Retinal pigment epithelial cell (primary cell): ENCODE measurements at regions not wholly inside any gene's neighbourhood (a gene's known extent, or its start where the extent isn't known, plus 50 kb on each side); places are given as distances from the start of the nearest gene placed in this dataset.
"Not testable (repeated sequence)": the region's sequence is repeated elsewhere in the genome, so short reads cannot be mapped to it uniquely, and the experiment has no call there.

ENCODE experiments used
- DNase-seq: peaks from one replicate; pipeline ENCODE4 v3.0.0-alpha.2; 2010; ENCODE audit warnings: low read depth
- H3K4me3 ChIP-seq: 2 replicates; pipeline ENCODE4 v1.5.1; 2011; ENCODE audit warnings: mild to moderate bottlenecking, low read length, control low read depth, moderate library complexity
- TF ChIP-seq, protein P1 (sequence below): conservative IDR thresholded peaks from 2 replicates; pipeline ENCODE4 v1.5.1; 2011; ENCODE audit warnings: low read depth, low read length, control low read depth, inconsistent platforms

DNA sequence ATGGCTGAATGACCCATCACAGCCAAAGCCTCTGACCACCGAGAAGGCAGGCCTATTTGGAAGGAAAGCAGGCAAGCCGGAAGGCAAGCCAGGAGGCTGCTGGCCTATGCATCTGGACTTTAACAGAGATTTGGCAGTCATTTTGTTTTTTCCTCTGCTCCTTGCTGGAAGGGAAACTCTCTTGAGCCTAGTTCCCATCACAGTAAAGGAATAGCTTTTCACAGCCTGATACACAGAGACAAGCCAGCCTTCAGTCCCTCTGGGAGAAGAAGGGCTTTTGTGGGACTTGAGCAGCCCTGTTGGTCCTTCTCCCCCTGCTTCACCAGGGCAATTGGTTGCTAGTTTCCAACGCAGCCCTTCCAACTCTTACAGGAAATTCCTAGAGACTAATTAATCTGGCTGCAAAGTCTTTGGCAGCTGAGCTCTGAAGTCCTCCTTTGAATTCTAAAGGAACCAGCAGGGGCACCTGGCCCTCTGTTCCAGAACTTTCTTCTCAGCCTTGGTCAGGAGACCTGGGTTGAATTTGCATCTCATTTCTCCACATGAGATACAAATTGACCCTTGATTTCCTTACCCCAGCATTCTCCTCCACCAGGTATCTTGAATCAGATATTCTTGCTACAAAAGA, 157.3 kb upstream of the EPB41L4A start:
- H3K4me3 ChIP-seq = no peak overlapping the region
- TF ChIP-seq, protein P1, sequence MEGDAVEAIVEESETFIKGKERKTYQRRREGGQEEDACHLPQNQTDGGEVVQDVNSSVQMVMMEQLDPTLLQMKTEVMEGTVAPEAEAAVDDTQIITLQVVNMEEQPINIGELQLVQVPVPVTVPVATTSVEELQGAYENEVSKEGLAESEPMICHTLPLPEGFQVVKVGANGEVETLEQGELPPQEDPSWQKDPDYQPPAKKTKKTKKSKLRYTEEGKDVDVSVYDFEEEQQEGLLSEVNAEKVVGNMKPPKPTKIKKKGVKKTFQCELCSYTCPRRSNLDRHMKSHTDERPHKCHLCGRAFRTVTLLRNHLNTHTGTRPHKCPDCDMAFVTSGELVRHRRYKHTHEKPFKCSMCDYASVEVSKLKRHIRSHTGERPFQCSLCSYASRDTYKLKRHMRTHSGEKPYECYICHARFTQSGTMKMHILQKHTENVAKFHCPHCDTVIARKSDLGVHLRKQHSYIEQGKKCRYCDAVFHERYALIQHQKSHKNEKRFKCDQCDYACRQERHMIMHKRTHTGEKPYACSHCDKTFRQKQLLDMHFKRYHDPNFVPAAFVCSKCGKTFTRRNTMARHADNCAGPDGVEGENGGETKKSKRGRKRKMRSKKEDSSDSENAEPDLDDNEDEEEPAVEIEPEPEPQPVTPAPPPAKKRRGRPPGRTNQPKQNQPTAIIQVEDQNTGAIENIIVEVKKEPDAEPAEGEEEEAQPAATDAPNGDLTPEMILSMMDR = no peak
- DNase-seq = no peak

DNA sequence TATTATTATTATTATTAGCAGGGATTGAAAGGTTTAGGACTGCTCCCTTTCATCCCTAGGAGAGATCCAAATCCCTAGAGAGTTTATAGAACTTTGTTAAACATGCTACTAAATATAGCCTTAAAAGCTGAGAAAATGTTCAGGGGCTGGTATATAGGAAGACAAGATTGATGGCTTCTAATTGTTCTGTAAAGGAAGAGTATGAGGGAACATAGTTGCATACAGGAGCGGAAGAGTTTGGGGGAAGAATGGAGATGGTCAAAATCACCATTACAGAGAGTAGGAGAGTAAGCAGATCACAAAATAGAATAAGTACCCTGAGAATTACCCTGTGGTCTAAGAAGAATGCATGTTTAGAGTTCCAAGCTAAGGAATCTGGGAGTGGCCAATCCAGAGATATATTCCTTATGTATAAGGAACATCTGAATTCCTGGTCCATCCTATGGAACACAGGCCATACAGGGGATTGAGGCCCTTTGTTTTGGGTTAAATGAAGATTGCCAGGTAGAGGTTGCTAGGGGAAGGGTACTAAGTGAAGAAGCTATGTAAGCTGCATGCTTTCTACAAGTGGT, 158.0 kb upstream of the APC start:
- no peak for DNase-seq
- TF ChIP-seq, protein P1 = no peak
- H3K4me3 ChIP-seq = no peak overlapping the region

DNA sequence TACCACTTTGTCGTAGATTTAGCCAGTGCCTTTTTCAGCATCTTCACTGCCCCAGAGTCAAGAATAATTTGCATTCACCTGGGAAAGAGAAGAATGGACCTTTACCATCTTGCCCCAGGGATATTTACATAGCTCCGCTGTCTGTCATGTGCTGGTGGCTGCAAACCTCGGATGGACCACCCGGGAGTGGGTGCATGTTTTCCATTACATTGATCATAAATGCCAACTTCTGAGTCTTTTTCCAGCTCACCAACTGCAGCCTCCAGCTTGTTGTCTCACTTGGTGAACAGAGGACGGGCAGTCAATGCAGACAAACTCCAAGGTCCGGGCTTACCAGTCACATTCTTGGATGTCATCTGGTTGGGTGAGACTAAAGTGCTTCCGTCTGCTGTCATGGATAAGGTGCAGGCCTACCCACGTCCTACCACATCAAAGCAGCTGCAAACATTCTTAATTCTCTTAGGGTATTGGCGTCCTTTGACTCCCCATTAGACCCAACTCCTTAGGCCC, 155.8 kb upstream of the APC start:
- no peak overlapping the region for H3K4me3 ChIP-seq
- DNase-seq = no peak
- TF ChIP-seq, protein P1 = no peak

DNA sequence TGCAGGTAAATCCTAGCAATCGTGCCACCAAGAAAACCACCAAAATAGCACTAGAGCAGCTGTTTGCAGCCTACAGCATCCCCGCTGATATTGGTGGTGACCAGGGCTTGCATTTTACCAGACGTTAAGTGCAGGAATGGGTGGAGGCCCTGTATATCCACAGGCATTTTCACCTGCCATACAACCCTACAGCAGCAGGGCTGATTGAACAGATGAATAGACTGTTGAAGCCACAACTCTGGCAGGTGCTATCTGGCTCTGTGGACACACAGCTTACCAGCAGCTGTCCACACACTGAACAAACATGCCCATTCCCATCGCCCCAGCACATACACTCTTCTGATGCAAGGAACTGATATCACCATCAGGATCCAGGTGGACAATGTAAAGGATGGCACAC, 154.5 kb upstream of the APC start:
- TF ChIP-seq, protein P1 = no peak
- no peak overlapping the region for H3K4me3 ChIP-seq
- DNase-seq = no peak

DNA sequence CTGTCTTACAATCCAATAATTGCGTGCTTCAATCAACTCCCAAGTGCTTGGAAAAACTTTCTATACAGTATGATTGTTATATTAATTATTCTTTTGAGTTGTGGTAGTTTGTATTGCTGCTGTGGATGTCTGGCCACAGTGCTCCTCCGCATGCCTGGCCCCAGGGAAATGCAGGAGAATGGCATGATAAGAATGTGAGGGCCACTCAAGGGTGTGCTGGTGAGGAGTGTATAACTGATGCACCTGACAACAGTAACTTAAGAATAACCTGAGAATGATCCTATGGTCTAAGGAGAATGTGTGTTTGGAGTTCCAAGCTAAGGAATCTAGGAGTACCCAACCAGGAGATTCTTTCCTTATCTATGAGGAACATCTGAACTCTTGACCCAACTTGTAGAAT, 152.9 kb upstream of the APC start:
- DNase-seq = no peak
- H3K4me3 ChIP-seq = no peak overlapping the region

DNA sequence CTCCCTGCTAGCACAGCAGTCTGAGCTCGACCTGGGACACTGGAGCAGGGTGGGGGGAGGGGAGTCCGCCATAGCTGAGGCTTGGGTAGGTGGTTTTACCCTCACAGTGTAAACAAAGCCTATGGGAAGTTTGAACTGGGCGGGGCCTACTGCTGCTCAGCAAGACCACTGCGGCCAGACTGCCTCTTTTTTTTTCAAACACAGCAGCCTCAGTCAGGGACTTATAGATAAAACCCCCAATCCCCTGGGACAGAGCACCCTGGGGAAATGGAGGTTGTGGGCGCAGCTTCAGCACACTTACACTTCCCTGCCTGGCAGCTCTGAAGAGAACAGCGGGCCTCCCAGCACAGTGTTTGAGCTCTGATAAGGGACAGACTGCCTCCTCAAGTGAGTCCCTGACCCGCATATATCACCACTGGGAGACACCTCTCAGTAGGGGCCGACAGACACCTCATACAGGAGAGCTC, 151.1 kb upstream of the APC start:
- H3K4me3 ChIP-seq = no peak overlapping the region
- DNase-seq = no peak
- TF ChIP-seq, protein P1 = no peak

More for the DNA sequence above, 152.9 kb upstream of the APC start:
- TF ChIP-seq, protein P1 = no peak

DNA sequence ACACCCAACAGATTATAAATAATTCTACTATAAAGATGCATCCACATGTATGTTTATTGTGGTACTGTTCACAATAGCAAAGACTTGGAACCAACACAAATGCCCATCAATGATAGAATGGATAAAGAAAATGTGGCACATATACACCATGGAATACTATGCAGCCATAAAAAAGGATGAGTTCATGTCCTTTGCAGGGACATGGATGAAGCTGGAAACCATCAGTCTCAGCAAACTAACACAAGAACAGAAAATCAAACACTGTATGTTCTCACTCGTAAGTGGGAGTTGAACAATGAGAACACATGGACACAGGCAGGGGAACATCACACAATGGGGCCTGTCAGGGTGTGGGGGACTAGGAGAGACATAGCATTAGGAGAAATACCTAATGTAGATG, 146.8 kb upstream of the APC start:
- not testable (repeated sequence) for DNase-seq, H3K4me3 ChIP-seq
